ENCODE measurements at regions not wholly inside any gene's neighbourhood (a gene's known extent, or its start where the extent isn't known, plus 50 kb on each side); places are given as distances from the start of the nearest gene placed in this dataset.

DNA sequence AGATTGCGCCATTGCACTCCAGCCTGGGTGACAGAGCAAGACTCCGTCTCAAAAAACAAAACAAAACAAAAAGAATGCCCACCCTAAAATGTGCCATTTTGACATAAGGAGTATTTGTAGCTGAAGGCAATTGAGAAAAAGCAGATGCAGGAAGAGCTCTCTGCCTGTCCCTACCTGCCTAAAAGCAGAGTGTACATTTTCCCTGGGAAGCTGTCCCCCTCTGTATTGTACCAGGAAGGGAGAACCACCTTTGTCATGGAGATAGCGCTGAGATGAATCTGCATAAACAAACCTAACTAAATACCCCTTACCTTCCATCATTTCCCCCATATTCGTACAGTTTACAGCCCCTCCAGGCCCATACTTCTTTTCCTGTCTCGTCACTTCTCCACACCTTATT, 94.4 kb upstream of the SLC45A1 start:
- TF ChIP-seq SMC3 (IDR thresholded peaks at IDR 0.05; ENCODE audit: low read depth, low read length) (no peak), POLR2A (IDR thresholded peaks at IDR 0.05; ENCODE audit: low read depth, low read length) (no peak), MXI1 (IDR thresholded peaks at IDR 0.05; ENCODE audit: borderline replicate concordance, low read depth, low read length) (no peak), BHLHE40 (IDR thresholded peaks at IDR 0.05; ENCODE audit: low read depth, low read length) (no peak), MAFK (IDR thresholded peaks at IDR 0.05; ENCODE audit: low read depth, low read length) (no peak), CEBPB (IDR thresholded peaks at IDR 0.05; ENCODE audit: low read depth, low read length) (no peak), MAZ (IDR thresholded peaks at IDR 0.05; ENCODE audit: borderline replicate concordance, low read depth, low read length) (no peak), RCOR1 (IDR thresholded peaks at IDR 0.05; ENCODE audit: insufficient replicate concordance, low read length) (no peak), RAD21 (IDR thresholded peaks at IDR 0.05; ENCODE audit: low read length) (no peak), NFE2L2 (IDR thresholded peaks at IDR 0.05; ENCODE audit: low read depth, low read length) (no peak), CHD1 (IDR thresholded peaks at IDR 0.05; ENCODE audit: low read depth, low read length) (no peak)
- TF ChIP-seq, protein P1, sequence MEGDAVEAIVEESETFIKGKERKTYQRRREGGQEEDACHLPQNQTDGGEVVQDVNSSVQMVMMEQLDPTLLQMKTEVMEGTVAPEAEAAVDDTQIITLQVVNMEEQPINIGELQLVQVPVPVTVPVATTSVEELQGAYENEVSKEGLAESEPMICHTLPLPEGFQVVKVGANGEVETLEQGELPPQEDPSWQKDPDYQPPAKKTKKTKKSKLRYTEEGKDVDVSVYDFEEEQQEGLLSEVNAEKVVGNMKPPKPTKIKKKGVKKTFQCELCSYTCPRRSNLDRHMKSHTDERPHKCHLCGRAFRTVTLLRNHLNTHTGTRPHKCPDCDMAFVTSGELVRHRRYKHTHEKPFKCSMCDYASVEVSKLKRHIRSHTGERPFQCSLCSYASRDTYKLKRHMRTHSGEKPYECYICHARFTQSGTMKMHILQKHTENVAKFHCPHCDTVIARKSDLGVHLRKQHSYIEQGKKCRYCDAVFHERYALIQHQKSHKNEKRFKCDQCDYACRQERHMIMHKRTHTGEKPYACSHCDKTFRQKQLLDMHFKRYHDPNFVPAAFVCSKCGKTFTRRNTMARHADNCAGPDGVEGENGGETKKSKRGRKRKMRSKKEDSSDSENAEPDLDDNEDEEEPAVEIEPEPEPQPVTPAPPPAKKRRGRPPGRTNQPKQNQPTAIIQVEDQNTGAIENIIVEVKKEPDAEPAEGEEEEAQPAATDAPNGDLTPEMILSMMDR (conservative IDR thresholded peaks at IDR 0.05; ENCODE audit: low read depth, low read length): no peak
- TF ChIP-seq, protein P2, sequence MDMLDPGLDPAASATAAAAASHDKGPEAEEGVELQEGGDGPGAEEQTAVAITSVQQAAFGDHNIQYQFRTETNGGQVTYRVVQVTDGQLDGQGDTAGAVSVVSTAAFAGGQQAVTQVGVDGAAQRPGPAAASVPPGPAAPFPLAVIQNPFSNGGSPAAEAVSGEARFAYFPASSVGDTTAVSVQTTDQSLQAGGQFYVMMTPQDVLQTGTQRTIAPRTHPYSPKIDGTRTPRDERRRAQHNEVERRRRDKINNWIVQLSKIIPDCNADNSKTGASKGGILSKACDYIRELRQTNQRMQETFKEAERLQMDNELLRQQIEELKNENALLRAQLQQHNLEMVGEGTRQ (IDR thresholded peaks at IDR 0.05; ENCODE audit: low read depth, low read length): no peak
